ENCODE measurements at regions not wholly inside any gene's neighbourhood (a gene's known extent, or its start where the extent isn't known, plus 50 kb on each side); places are given as distances from the start of the nearest gene placed in this dataset.

DNA sequence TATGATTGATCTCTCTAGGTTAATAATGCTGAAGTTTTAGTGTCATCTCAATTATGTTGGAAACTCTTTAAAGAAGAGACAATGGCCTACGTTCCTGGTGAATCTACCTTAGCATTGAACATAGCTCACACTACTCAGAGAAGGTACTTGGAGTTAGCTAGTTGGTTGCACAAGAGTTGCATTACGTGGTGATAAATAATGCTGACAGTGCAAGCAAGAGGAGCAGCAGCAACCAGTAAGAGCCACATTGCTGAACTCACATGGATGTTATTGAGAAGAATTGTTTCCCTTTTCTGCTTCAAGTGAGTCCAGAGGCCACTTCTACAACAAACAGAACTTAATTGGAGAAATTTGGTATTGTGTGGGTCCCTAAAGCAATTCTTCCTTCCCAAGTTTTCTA lies 737.1 kb downstream of the TDRD15 start:
- intact Hi-C loops (cut with DNase I), result no loop called here
- H3K9me3 ChIP-seq, result no peaks in the 10 kb centered on the region
- H3K36me3 ChIP-seq, result no peaks in the 10 kb centered on the region
- no peak overlapping the region for H3K27ac ChIP-seq
- TF ChIP-seq, protein P1, sequence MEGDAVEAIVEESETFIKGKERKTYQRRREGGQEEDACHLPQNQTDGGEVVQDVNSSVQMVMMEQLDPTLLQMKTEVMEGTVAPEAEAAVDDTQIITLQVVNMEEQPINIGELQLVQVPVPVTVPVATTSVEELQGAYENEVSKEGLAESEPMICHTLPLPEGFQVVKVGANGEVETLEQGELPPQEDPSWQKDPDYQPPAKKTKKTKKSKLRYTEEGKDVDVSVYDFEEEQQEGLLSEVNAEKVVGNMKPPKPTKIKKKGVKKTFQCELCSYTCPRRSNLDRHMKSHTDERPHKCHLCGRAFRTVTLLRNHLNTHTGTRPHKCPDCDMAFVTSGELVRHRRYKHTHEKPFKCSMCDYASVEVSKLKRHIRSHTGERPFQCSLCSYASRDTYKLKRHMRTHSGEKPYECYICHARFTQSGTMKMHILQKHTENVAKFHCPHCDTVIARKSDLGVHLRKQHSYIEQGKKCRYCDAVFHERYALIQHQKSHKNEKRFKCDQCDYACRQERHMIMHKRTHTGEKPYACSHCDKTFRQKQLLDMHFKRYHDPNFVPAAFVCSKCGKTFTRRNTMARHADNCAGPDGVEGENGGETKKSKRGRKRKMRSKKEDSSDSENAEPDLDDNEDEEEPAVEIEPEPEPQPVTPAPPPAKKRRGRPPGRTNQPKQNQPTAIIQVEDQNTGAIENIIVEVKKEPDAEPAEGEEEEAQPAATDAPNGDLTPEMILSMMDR (IDR thresholded peaks at IDR 0.05), result no peak
- TF ChIP-seq POLR2A (IDR thresholded peaks at IDR 0.05), result no peak
- no peak for TF ChIP-seq POLR2AphosphoS5 (IDR thresholded peaks at IDR 0.05; ENCODE audit: insufficient read depth in 1 of 2, low read depth in 1 of 2)
- no peak overlapping the region for H3K4me3 ChIP-seq
- DNase-seq (ENCODE audit: extremely low spot score in 2 of 2), result no peak
- H3K4me1 ChIP-seq, result no peaks in the 10 kb centered on the region
- H3K27me3 ChIP-seq, result no peaks in the 10 kb centered on the region

DNA sequence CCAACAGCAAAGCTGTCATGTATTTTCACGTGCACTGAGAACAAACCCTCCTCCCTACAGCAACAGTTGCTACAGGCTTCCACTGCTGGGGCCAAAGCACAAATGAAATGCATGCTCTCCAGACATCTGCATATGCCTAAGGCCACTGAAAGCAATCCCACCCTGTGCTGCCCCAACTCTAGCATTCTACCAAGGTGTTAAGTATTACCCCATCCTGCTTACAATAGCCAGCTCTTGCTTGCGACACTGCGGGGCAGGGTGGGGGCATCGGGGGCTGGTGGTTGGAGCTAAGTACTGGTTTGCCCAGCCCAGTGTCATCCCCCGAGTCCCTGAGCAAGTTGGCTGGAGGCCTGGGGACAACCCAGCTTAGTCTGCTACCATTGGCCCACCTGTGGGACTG lies 742.5 kb downstream of the TDRD15 start:
- Histone ChIP-seq H3K27me3 (no peaks in the 10 kb centered on the region), H3K9me3 (no peaks in the 10 kb centered on the region), H3K27ac (no peak overlapping the region), H3K4me3 (no peak overlapping the region), H3K4me1 (no peaks in the 10 kb centered on the region), H3K36me3 (no peaks in the 10 kb centered on the region)
- no peak for DNase-seq (ENCODE audit: extremely low spot score in 2 of 2)
- TF ChIP-seq POLR2A (IDR thresholded peaks at IDR 0.05), result no peak
- TF ChIP-seq POLR2AphosphoS5 (IDR thresholded peaks at IDR 0.05; ENCODE audit: insufficient read depth in 1 of 2, low read depth in 1 of 2), result no peak
- TF ChIP-seq, protein P1 (IDR thresholded peaks at IDR 0.05), result no peak
- intact Hi-C loops (cut with DNase I), result no loop called here

DNA sequence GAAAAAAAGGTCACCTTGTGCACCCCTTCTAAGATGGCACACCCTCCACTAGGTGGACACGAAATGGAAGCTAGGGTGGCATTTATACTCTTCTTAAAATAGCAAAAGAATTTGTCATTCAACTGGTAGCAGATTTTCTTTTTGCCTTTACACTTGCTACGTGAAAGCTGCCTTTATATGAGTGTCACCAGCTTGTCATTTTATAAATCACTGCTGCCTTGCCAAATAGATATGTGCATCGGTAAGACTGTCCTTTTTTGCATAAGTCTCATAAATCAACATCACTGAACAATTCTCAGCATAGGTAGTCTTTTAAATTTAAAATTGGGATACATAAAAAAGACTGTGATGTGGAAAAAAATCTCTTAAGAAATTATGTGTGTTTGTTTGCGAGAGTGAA lies 764.1 kb downstream of the TDRD15 start:
- no peak overlapping the region for H3K4me3 ChIP-seq
- DNase-seq (ENCODE audit: extremely low spot score in 2 of 2), result no peak
- H3K9me3 ChIP-seq, result no peaks in the 10 kb centered on the region
- H3K27me3 ChIP-seq, result no peaks in the 10 kb centered on the region
- TF ChIP-seq, protein P1 (IDR thresholded peaks at IDR 0.05), result no peak
- TF ChIP-seq POLR2A (IDR thresholded peaks at IDR 0.05), result no peak
- no peak for TF ChIP-seq POLR2AphosphoS5 (IDR thresholded peaks at IDR 0.05; ENCODE audit: insufficient read depth in 1 of 2, low read depth in 1 of 2)
- no peaks in the 10 kb centered on the region for H3K4me1 ChIP-seq
- no peaks in the 10 kb centered on the region for H3K36me3 ChIP-seq
- intact Hi-C loops (cut with DNase I), result no loop called here
- H3K27ac ChIP-seq, result no peak overlapping the region

DNA sequence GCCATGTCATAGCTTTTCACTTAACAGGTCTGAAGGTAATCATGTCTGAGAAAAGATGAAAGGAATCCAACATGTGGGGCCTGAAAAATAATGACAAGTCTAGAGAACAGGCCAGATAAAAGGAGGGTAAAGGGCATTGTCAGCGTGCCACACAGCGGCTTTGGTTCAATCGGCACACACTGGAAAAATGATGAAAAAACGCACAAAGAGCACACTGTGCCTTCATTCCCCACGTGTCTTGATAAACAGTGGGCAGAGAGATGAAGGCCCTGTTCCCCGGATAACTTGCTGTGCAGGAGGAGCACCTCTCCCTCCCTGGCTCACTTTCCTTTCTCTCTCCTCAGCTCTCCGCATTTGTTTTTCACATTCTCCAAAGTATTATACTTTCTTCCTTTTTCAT lies 766.3 kb downstream of the TDRD15 start:
- intact Hi-C loops (cut with DNase I), result no loop called here
- Histone ChIP-seq H3K27me3 (no peaks in the 10 kb centered on the region), H3K9me3 (no peaks in the 10 kb centered on the region), H3K4me3 (no peak overlapping the region), H3K36me3 (no peaks in the 10 kb centered on the region), H3K4me1 (no peaks in the 10 kb centered on the region), H3K27ac (no peak overlapping the region)
- DNase-seq (ENCODE audit: extremely low spot score in 2 of 2), result no peak
- TF ChIP-seq POLR2A (IDR thresholded peaks at IDR 0.05) (no peak), POLR2AphosphoS5 (IDR thresholded peaks at IDR 0.05; ENCODE audit: insufficient read depth in 1 of 2, low read depth in 1 of 2) (no peak)
- TF ChIP-seq, protein P1 (IDR thresholded peaks at IDR 0.05), result no peak

DNA sequence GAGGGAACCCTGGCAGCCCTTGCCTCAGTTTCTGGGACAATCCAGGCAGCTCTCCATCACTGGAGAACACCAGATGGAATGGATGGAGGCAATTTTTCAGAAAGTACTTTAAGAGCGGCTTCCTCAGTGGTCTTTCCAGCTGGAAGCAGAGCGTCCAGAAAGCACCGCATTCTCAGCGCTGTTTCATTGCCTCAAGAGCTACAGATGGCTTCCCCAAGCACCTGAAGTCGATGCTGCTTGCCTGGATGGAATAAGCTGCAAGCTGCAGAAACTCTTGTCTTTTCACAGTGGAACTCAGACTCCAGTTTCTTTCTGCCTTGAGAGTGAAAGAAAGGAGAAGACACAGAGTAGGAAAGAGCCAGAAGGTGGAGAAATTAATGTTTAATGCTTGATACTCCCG lies 766.9 kb downstream of the TDRD15 start:
- TF ChIP-seq, protein P1 (IDR thresholded peaks at IDR 0.05), result no peak
- no peak for TF ChIP-seq POLR2A (IDR thresholded peaks at IDR 0.05)
- no peak for TF ChIP-seq POLR2AphosphoS5 (IDR thresholded peaks at IDR 0.05; ENCODE audit: insufficient read depth in 1 of 2, low read depth in 1 of 2)
- no peaks in the 10 kb centered on the region for H3K9me3 ChIP-seq
- no peaks in the 10 kb centered on the region for H3K27me3 ChIP-seq
- no peak overlapping the region for H3K4me3 ChIP-seq
- H3K36me3 ChIP-seq, result no peaks in the 10 kb centered on the region
- no peaks in the 10 kb centered on the region for H3K4me1 ChIP-seq
- intact Hi-C loops (cut with DNase I), result no loop called here
- H3K27ac ChIP-seq, result no peak overlapping the region
- DNase-seq (ENCODE audit: extremely low spot score in 2 of 2), result no peak

Measured in vagina (tissue), 2 donors.